Eye (tissue), 1 donor: ENCODE measurements at regions not wholly inside any gene's neighbourhood (a gene's known extent, or its start where the extent isn't known, plus 50 kb on each side); places are given as distances from the start of the nearest gene placed in this dataset.
A peak's percentile ranks its signal among the peaks of the same experiment; 100 is the strongest.

Source experiments
- DNase-seq: peaks from one replicate; pipeline ENCODE4 v3.0.0-alpha.2; 2015

GRCh38 chr10:128431083-128431482 is 304.9 kb upstream of the MKI67 start:
- DNase-seq = peak; percentile 30

DNA sequence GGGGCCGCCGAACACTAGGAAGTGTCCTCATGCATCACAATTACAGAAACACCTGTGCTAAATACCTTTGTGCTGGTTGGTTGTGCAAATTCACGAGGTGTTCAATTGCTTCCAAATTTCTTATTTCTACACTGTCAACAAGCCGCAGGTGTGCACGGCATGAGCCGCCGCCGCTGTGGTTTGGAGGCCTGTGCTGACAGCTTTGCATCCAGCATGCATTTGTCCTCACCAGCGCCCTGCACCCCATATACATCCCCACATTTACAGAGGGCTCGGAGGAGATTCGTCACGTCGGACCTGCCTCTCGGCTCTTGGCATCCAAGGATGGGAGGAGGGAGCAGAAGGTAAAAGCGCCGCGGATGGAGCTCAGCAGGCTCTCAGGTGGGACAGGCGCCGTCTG is 305.3 kb upstream of the MKI67 start:
- no peak for DNase-seq

DNA sequence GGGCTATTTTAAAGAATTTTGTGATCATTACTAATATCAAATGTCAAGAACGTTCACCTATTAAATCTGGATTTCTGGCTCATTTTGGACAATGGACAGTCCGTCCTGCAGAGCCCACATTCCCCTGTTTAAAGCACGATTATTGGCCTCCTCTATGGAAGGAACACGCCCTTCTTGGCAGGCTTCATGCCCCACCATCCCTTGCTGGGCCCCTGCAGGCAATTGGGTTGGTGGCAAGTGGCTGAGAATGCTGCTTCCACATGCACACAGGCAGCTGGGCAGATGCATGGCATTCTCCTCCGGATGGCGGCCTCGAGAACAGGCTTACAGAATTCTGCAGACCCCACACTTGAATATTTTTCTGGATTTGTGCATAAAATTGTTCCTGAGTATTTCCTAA is 305.8 kb upstream of the MKI67 start:
- no peak for DNase-seq

GRCh38 chr10:128432423-128432822 is 306.2 kb upstream of the MKI67 start:
- DNase-seq = no peak

DNA sequence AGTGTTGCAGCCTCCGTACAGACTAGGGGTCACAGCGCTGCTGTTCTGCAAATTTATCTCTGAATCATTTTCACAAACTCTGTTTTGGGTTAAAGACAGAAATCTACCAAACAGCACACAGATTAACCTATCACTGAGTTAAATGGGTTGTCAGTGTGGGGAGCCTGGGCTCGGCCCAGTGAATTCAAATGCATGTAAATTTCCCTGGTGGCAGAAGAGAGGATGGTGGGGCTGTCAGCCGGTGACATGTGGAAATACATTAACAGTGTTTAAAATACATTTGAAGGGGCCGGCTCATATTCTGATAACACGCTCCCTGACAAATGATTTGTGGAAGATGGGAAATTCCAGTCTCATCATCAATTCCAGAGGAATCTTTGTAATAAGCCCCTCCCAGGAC is 309.6 kb upstream of the MKI67 start:
- DNase-seq = no peak

DNA sequence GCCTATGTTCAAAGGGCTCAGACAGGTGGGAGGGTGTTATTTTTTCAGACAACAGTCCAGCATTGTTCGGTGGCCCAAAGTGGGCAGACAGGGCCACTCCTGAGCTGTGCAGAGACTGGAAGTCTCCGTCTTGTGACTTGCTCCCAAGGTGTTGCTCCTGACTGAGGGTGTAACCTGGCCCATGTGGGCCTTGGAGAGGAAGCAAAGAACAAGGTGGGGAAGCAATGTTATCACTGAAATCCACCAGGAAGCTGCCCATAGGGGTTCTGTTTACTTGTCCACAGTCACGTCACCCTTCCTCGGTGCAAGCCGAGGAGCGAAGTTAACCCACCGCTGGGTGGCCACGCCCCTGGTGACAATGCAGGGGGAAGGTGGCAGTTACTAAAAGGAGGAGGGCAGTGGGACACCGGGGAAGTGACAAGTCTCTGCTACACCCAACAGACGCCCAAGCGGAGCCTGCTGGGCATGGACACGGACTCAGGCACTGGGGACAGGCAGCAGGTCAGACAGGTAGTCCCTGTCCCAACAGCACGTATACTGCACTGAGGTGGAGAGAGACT is 311.6 kb upstream of the MKI67 start:
- no peak for DNase-seq

GRCh38 chr10:128438417-128439063 is 312.3 kb upstream of the MKI67 start:
- no peak for DNase-seq

DNA sequence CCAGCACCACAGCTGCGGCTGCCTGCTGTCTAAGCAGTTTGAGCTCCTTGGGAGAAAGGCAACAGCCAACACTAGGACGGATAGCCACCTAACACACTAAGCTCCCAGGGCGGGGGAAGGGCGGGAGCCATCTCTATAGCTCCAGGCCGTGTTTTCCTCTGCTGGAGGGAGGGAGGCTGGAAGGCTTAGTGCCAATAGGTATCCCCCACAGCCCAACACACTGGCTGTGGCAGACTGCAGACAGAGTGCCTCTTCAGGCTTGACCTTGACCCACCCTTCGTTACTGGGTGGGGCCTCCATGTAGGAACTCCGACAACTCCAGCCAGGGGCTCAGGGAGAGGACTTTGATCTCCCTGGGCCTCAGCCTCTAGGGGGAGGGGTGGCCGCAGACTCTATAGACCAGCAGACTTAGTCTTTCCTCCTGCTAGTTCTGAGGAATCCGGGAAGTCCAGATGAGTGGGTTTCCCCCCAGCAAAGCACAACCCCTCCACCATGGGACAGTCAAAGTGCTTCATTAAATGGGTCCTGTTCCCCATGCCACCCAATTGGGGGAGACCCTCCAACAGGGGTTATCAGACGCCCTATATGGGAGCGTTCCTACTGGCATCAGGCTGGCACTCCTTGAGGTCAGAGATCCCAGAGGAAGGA is 314.4 kb upstream of the MKI67 start:
- peak; percentile 53 for DNase-seq

- no peak for DNase-seq
These were observed 317.8 kb upstream of the MKI67 start for GRCh38 chr10:128443925-128444518.

DNA sequence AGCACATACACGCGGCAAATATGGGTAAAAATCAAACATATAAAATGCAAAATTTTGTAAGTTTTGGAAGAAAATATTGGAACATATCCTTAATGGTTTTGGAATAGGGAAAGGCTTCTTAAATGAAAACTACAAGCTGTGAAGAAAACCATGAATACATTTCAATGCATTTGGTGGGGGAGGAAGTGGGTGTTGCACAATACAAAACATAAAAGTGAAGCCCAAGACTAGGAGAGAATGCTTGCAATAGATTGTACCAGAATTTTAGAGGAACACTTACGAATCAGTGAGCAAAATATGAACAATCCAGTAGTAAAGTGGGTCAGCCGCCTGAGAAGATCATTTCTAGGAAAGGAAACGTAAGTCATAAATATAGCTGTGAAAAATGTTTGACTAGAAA is 322.6 kb upstream of the MKI67 start:
- no peak for DNase-seq

- DNase-seq = no peak
These were observed 325.7 kb upstream of the MKI67 start for GRCh38 chr10:128451879-128452278.

GRCh38 chr10:128456271-128456670 is 330.0 kb upstream of the MKI67 start:
- DNase-seq = no peak

DNA sequence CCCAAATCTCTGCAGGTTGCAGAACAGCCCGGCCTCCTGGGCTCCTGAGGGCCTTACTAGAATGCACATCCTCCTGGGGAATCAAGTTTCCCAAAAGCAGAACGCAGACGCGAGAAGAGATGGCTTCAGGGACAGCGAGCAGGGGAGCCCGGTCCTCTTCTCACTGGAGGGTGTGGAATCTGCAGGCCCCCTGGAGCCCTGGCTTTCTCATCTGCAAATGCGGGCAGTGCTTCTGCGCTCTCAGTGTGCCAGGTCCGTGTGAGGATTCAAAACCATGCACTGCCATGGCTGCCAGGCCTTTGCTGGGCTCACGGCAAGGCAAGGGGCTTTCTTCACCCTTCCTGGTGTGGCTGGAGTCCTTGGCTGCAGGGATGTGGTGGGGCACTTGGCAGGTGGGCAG is 330.9 kb upstream of the MKI67 start:
- no peak for DNase-seq

GRCh38 chr10:128461991-128462390 is 335.8 kb upstream of the MKI67 start:
- peak; percentile 50 for DNase-seq

DNA sequence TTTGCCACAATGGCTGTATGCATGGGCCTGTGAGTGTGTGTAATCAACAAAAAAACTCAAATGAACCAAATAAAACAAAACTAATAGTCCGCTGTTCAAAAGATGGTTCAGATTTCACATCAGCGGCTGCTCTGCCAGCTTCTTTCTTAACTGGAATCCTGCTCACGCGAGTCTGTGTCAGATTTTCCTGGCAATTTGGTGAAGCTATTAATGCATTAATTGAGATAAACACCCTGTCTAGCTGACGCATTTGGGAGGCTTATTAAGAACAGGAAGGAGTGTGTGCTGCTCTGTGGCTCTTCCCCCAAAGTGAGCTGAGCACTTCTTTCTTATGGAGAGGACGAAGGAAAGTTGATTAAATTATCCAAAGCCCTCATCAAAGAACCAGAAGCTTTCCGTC is 336.6 kb upstream of the MKI67 start:
- DNase-seq = peak; percentile 25

- DNase-seq = no peak
These were observed 338.0 kb upstream of the MKI67 start for GRCh38 chr10:128463991-128464760.

DNA sequence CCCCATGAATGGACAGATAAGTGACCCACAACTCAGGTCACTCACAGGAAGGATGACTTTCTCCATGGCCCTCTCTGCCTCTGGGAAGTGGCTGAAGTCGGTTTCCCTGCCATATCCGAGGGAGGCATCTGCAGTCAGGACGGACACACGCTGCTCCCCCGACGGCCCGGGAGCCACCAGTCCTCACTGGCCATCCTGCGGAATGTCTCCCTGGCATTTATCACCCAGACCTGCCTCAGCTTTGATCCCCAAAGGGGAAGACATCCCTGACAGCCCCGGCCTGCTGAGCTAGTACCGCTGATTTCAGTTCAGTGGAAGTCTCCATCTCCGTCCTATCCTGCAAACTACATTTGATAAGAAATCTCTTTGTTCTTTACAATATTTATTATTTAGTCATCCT is 339.5 kb upstream of the MKI67 start:
- no peak for DNase-seq

DNA sequence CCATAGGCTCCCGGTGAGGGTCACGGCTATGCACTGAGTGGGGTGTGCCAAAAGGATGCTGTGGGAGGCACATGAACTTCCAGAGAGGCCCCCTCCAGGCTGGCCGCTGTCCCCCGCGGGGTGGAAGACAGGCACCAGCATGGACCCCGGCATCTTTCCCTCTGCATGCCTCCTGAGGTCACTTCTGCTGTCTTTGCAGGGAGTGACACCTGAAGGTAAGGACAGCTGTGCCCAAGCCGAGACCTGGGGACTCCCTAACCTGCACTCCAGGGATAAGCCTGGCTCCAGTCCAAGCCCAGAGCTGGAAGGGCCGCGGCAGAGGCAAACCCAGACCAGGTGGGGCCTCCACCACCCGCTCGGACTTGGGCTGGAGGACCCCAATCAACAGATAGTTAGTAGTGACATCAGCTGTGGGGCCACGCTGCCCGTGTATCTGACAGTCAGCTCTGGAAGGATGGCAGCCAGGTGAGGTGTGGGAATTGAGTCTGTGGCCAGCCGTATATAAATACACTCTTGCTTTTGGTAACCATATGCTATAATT is 340.7 kb upstream of the MKI67 start:
- no peak for DNase-seq

GRCh38 chr10:128468462-128468861 is 342.2 kb upstream of the MKI67 start:
- DNase-seq = no peak

DNA sequence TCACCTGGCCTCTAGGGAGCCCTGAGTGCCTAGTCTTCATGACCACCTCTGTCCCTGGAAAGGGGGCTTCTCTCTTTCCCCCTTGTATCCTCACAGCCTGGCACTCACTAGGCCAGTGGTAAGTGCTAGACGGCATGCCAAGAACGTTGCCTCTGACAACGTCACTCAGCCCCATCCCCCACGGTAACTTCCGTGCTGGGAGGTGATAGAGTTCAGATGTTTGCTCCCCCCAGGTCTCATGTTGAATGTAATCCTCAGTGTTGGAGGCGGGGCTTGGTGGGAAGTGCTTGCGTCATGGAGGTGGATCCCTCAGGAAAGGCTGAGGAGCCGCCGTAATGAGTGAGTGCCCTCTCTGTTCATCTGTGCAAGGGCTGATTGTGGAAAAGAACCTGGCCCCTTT is 343.3 kb upstream of the MKI67 start:
- DNase-seq = no peak

GRCh38 chr10:128470321-128470965 is 344.2 kb upstream of the MKI67 start:
- DNase-seq = peak; percentile 14

GRCh38 chr10:128471151-128471550 is 344.9 kb upstream of the MKI67 start:
- DNase-seq = no peak

- no peak for DNase-seq
These were observed 346.0 kb upstream of the MKI67 start for GRCh38 chr10:128472196-128472595.
